Type B pancreatic cell (in vitro differentiated cells): ENCODE measurements at regions not wholly inside any gene's neighbourhood (a gene's known extent, or its start where the extent isn't known, plus 50 kb on each side); places are given as distances from the start of the nearest gene placed in this dataset.

Experiments used
- DNase-seq: peaks from one replicate; pipeline ENCODE4 v3.0.0; 2021; ENCODE audit warnings: mixed read lengths; ENCODE audit not compliant: unreplicated experiment; ENCODE audit errors: extremely low spot score
- H3K27ac Mint-ChIP-seq: 2 replicates; pipeline ENCODE4 v1.8.0; 2021; ENCODE audit warnings: mild to moderate bottlenecking, mixed read lengths
- H3K27me3 Mint-ChIP-seq: 2 replicates; pipeline ENCODE4 v1.8.0; 2021; ENCODE audit warnings: mixed read lengths
- H3K36me3 Mint-ChIP-seq: 2 replicates; pipeline ENCODE4 v1.8.0; 2021; ENCODE audit warnings: mixed read lengths
- H3K4me1 Mint-ChIP-seq: one replicate; pipeline ENCODE4 v1.8.0; 2021; ENCODE audit warnings: mixed read lengths; ENCODE audit not compliant: unreplicated experiment
- H3K4me3 Mint-ChIP-seq: 2 replicates; pipeline ENCODE4 v1.8.0; 2021; ENCODE audit warnings: mild to moderate bottlenecking, mixed read lengths
- H3K9me3 Mint-ChIP-seq: 2 replicates; pipeline ENCODE4 v1.8.0; 2021; ENCODE audit warnings: mixed read lengths
- TF ChIP-seq, protein P1 (sequence below): fragments of 200-600 bp; sonication (generic); conservative IDR thresholded peaks from 2 replicates; pipeline ENCODE4 v1.5.0; 2021; ENCODE audit warnings: antibody characterized with exemption, mild to moderate bottlenecking

DNA sequence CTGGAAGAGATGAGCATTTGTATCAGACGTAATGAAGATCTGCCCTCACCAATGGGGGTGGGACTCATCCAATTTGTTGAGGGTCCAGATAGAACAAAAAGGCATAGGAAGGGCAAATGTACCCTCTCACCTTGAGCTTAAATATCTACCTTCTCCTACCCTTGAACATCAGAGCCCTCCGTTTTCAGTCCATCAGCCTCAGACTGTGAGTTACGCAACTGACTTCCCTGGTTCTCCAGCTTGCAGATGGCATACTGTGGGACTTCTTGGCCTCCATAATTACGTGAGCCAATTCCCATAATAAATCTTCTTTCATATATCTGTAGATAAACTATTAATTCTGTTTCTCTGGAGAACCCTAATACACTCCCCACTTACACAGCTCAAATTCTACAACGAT is 56.5 kb upstream of the GUCY1A1 start:
- H3K9me3 Mint-ChIP-seq, result no peaks in the 10 kb centered on the region
- no peak overlapping the region for H3K27ac Mint-ChIP-seq
- TF ChIP-seq, protein P1, sequence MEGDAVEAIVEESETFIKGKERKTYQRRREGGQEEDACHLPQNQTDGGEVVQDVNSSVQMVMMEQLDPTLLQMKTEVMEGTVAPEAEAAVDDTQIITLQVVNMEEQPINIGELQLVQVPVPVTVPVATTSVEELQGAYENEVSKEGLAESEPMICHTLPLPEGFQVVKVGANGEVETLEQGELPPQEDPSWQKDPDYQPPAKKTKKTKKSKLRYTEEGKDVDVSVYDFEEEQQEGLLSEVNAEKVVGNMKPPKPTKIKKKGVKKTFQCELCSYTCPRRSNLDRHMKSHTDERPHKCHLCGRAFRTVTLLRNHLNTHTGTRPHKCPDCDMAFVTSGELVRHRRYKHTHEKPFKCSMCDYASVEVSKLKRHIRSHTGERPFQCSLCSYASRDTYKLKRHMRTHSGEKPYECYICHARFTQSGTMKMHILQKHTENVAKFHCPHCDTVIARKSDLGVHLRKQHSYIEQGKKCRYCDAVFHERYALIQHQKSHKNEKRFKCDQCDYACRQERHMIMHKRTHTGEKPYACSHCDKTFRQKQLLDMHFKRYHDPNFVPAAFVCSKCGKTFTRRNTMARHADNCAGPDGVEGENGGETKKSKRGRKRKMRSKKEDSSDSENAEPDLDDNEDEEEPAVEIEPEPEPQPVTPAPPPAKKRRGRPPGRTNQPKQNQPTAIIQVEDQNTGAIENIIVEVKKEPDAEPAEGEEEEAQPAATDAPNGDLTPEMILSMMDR, result no peak
- no peak for DNase-seq
- no peaks in the 10 kb centered on the region for H3K36me3 Mint-ChIP-seq
- no peak overlapping the region for H3K4me3 Mint-ChIP-seq
- H3K27me3 Mint-ChIP-seq, result no peaks in the 10 kb centered on the region
- H3K4me1 Mint-ChIP-seq, result no peaks in the 10 kb centered on the region

DNA sequence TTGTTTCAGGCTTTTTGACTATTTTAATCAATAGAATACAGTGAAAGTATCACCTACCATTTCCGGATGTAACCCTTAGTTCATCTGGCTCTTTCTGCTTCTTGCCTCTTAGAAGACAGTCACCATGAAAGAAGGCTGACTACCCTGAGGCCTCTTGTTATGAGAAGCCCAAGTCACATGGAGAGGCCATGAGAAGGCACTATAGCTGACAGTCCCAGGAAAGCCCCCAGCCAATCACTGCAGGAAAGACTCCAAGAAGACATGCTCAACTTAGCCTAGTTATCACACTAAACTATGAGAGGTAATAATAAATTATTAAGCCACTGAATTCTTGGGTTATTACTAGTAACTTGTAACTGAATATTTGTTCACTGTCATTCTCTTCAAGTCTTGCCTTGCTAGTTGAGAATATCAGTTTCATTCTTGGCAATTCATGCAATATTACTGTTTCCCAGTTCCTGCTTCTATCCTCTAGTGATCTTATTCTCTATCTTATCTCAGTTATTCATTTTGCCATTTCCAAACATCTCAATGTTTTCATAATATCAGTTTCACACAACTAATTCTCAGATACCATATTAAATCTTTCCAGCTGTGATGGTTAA is 57.1 kb upstream of the GUCY1A1 start:
- DNase-seq, result no peak
- no peak overlapping the region for H3K27ac Mint-ChIP-seq
- TF ChIP-seq, protein P1, result no peak
- no peaks in the 10 kb centered on the region for H3K36me3 Mint-ChIP-seq
- no peaks in the 10 kb centered on the region for H3K9me3 Mint-ChIP-seq
- no peaks in the 10 kb centered on the region for H3K27me3 Mint-ChIP-seq
- H3K4me3 Mint-ChIP-seq, result no peak overlapping the region
- H3K4me1 Mint-ChIP-seq, result no peaks in the 10 kb centered on the region

DNA sequence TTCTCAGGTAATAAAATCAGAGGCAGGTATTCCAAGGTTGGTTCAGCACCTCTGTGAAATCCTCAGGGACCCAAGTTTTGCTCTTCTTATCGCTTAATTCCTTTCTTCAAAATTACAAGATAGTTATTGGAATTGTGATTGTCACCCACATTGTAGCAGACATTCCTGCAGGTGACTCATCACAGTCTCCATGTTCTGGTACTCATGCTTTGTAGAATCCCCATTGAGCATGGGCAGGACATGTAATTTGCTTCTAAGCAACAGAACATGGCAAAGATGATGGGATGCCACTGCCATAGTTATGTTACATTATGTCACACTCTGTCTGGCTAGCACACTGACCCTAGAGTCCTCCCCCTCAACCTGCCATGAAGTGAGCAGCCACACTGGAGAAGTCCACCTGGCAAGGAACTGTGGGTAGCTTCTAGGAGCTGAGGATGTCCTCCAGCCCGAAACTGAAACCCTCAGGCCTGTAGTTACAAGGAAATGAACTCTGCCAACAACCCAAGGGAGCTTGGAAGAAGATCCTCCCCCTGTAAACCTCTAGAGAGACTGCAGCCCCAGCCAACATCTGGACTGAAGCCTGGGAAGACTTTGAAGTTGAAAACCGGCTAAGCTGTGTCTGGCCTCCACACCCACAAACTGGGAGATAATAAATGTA is 58.3 kb upstream of the GUCY1A1 start:
- no peaks in the 10 kb centered on the region for H3K9me3 Mint-ChIP-seq
- DNase-seq, result no peak
- TF ChIP-seq, protein P1, result no peak
- H3K27ac Mint-ChIP-seq, result no peak overlapping the region
- no peaks in the 10 kb centered on the region for H3K36me3 Mint-ChIP-seq
- no peak overlapping the region for H3K4me3 Mint-ChIP-seq
- no peaks in the 10 kb centered on the region for H3K27me3 Mint-ChIP-seq
- H3K4me1 Mint-ChIP-seq, result no peaks in the 10 kb centered on the region

DNA sequence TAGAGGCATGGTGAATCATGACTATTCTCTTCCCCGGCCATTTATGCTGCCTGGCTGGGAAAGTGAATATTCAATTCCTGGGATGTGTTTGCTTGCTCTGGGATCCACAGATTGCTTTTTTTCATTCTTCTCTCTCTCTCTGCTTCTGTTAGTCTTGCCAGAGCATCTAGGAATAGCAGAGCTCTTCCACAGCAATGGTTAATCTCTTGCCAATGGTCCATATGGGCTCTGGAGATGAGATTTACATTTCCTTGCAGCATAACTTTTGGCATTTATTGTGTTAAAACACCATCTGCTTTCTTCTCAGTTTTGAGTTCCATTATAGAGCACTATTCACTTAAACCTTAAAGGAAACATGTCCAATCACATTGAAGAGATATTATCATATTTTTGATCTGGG is 59.2 kb upstream of the GUCY1A1 start:
- peaks cover under 1% of the 10 kb centered on the region for H3K9me3 Mint-ChIP-seq
- no peaks in the 10 kb centered on the region for H3K27me3 Mint-ChIP-seq
- no peak overlapping the region for H3K4me3 Mint-ChIP-seq
- H3K27ac Mint-ChIP-seq, result no peak overlapping the region
- H3K4me1 Mint-ChIP-seq, result peaks cover 4% of the 10 kb centered on the region
- no peak for DNase-seq
- TF ChIP-seq, protein P1, result no peak
- H3K36me3 Mint-ChIP-seq, result no peaks in the 10 kb centered on the region

DNA sequence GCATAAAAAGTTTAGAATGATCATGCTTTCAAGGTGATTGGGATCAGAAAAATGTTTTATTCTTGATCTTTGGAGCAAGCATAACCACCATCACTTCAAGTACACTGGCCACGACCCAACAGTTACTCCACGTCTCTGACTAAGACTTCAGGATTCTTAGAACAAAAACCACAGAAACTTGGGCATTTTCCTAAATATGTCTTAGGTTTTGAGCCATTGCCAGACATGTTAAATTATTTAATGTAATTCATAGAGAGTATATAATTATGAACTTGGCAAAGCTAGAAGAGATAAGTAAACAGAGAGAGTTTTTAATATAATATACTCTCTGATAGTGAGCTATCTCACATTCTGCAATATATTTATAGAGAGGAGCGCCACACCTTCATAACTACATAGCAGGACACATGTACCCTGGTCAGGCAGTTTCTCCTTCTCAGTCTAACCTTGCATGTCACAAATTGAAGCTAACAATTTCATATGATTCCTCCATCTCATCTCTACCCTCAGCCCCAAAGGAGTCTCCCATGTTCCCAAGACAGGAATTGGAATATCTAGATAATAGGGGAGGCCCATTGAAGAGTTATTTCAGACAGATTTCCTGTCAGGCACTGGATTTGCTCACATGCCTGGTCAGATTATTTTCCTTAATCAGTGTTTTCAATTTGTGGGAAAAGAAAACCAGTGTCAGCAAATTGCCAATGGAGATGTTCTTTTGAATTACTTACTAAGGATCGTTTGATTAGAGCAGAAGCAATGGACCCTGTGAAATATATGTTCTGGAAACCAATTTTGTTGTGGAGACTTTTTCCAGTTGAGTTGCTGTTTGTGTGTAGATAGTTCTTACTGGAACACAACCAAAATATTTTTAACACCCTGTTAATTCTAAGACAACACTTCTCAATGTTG is 61.7 kb upstream of the GUCY1A1 start:
- no peak overlapping the region for H3K4me3 Mint-ChIP-seq
- no peak for DNase-seq
- no peaks in the 10 kb centered on the region for H3K36me3 Mint-ChIP-seq
- H3K9me3 Mint-ChIP-seq, result peaks cover 4% of the 10 kb centered on the region
- H3K27ac Mint-ChIP-seq, result no peak overlapping the region
- H3K27me3 Mint-ChIP-seq, result no peaks in the 10 kb centered on the region
- TF ChIP-seq, protein P1, result no peak
- H3K4me1 Mint-ChIP-seq, result peaks cover 8% of the 10 kb centered on the region
